HEK293 (cell line): ENCODE measurements at regions not wholly inside any gene's neighbourhood (a gene's known extent, or its start where the extent isn't known, plus 50 kb on each side); places are given as distances from the start of the nearest gene placed in this dataset.
"Not testable (repeated sequence)": the region's sequence is repeated elsewhere in the genome, so short reads cannot be mapped to it uniquely, and the experiment has no call there.

Experiments
- CTCF ChIP-seq: fragments of 450-650 bp; formaldehyde crosslinking; IDR thresholded peaks from 2 replicates; pipeline ENCODE4 v1.5.1; 2016; ENCODE audit warnings: missing biosample characterization, missing genetic modification characterization
- REST ChIP-seq: fragments of 450-650 bp; formaldehyde crosslinking; IDR thresholded peaks from 2 replicates; pipeline ENCODE4 v1.5.1; 2016; ENCODE audit warnings: missing biosample characterization, missing genetic modification characterization
- ZFP41 ChIP-seq: fragments of 450-650 bp; formaldehyde crosslinking; IDR thresholded peaks from 2 replicates; pipeline ENCODE4 v1.5.1; 2016; ENCODE audit warnings: missing biosample characterization, missing genetic modification characterization, borderline replicate concordance
- ZNF138 ChIP-seq: fragments of 450-650 bp; formaldehyde crosslinking; IDR thresholded peaks from 2 replicates; pipeline ENCODE4 v1.5.1; 2016; ENCODE audit warnings: missing biosample characterization, missing genetic modification characterization, borderline replicate concordance
- ZNF26 ChIP-seq: fragments of 450-650 bp; formaldehyde crosslinking; IDR thresholded peaks from 2 replicates; pipeline ENCODE4 v1.5.1; 2016; ENCODE audit warnings: missing biosample characterization, missing genetic modification characterization
- ZNF274 ChIP-seq, 2 experiments: fragments of 200-500 bp in 1 of 2; fragments of 450-650 bp in 1 of 2; sonication (Bioruptor generic) in 1 of 2; formaldehyde crosslinking in 1 of 2; IDR thresholded peaks; 2 replicates each; pipeline versions ENCODE4 v1.5.1 to v1.6.1; 2014 to 2016; ENCODE audit warnings: borderline replicate concordance in 1 of 2, inconsistent platforms in 1 of 2, low read length in 1 of 2, missing biosample characterization in 1 of 2, missing genetic modification characterization in 1 of 2
- ZNF354C ChIP-seq: fragments of 450-650 bp; formaldehyde crosslinking; IDR thresholded peaks from 2 replicates; pipeline ENCODE4 v1.5.1; 2016; ENCODE audit warnings: missing biosample characterization, missing genetic modification characterization, low read depth, borderline replicate concordance
- ZNF544 ChIP-seq: fragments of 450-650 bp; formaldehyde crosslinking; IDR thresholded peaks from 2 replicates; pipeline ENCODE4 v1.5.0; 2017; ENCODE audit warnings: missing biosample characterization, missing genetic modification characterization
- ZNF580 ChIP-seq: fragments of 450-650 bp; formaldehyde crosslinking; IDR thresholded peaks from 2 replicates; pipeline ENCODE4 v1.5.1; 2016; ENCODE audit warnings: missing biosample characterization, missing genetic modification characterization

DNA sequence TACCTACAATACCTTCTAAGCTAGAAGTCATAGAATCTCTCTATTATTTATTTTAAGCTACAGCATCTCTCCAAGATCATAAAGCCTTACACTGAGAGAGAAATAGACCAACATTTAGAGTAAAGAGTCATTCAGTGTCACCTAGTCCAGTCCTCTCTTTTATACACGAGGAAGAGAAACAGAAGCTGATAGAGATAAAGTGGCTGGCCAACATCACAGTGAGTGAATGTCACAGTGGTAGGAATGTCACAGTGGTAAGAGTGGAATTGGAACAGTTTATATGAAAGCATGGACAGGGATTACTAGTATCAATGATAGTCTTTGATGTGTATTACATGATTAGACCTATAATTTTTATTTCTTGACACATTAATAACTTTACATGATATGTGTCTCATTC is 307.8 kb upstream of the NBPF12 start:
- TF ChIP-seq ZNF354C; CTCF (tag by site-specific recombination); ZNF580; ZNF26 (tag by site-specific recombination); ZFP41 (tag by site-specific recombination); ZNF544 (tag by site-specific recombination); REST; ZNF274 (IDR thresholded peaks at IDR 0.05; ENCODE audit: low read length); ZNF274 (tag by site-specific recombination; IDR thresholded peaks at IDR 0.05; ENCODE audit: borderline replicate concordance); ZNF138 (tag by site-specific recombination): not testable (repeated sequence)
